ENCODE measurements at regions not wholly inside any gene's neighbourhood (a gene's known extent, or its start where the extent isn't known, plus 50 kb on each side); places are given as distances from the start of the nearest gene placed in this dataset.
"Not testable (repeated sequence)": the region's sequence is repeated elsewhere in the genome, so short reads cannot be mapped to it uniquely, and the experiment has no call there.

GRCh38 chr14:30363219-30363880 lies 195.6 kb upstream of the G2E3 start:
- in situ Hi-C loops (cut with HindIII; ENCODE audit: low pct_unique_long_range_greater_than_20kb, low sequenced_read_pairs): not testable (repeated sequence)
- DNase-seq (ENCODE audit: low read depth): peak; percentile 26

GRCh38 chr14:30369502-30370180 lies 189.3 kb upstream of the G2E3 start:
- in situ Hi-C loops (cut with HindIII; ENCODE audit: low pct_unique_long_range_greater_than_20kb, low sequenced_read_pairs): no loop called here
- DNase-seq (ENCODE audit: low read depth): no peak

GRCh38 chr14:30373053-30373452 lies 185.9 kb upstream of the G2E3 start:
- DNase-seq (ENCODE audit: low read depth): no peak
- in situ Hi-C loops (cut with HindIII; ENCODE audit: low pct_unique_long_range_greater_than_20kb, low sequenced_read_pairs): no loop called here

- in situ Hi-C loops (cut with HindIII; ENCODE audit: low pct_unique_long_range_greater_than_20kb, low sequenced_read_pairs): no loop called here
- no peak for DNase-seq (ENCODE audit: low read depth)
Measured at GRCh38 chr14:30373526-30373925, 185.4 kb upstream of the G2E3 start.

DNA sequence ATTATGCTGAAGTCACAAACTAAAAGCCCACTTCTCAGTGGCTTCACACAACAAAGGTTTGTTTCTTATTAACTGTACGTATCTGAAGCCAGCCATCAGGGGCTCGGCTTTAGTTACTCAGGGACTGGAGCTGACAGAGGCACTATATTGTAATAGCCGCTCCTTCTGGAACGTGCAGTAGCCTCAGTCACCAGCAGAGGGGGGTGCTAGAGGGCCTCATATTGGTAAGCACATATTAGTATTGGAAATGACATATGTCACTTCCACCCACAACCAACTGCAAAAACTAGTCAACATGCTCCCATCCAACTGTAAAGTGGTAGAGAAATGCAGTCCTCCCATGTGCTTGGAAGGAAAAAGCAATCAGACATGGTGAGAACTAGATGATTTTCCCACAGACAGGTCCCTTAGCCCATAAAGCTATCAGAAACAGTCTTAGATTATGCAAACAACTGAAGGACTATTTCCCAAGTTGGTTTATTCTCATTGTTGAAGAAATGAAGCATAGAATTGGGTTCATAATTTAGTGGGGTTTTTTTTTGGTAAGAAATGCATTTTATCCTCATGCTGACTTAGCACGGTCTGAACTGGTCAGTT lies 183.6 kb upstream of the G2E3 start:
- in situ Hi-C loops (cut with HindIII; ENCODE audit: low pct_unique_long_range_greater_than_20kb, low sequenced_read_pairs): no loop called here
- DNase-seq (ENCODE audit: low read depth): peak; percentile 2

GRCh38 chr14:30381861-30382480 lies 177.0 kb upstream of the G2E3 start:
- in situ Hi-C loops (cut with HindIII; ENCODE audit: low pct_unique_long_range_greater_than_20kb, low sequenced_read_pairs): no loop called here
- no peak for DNase-seq (ENCODE audit: low read depth)

DNA sequence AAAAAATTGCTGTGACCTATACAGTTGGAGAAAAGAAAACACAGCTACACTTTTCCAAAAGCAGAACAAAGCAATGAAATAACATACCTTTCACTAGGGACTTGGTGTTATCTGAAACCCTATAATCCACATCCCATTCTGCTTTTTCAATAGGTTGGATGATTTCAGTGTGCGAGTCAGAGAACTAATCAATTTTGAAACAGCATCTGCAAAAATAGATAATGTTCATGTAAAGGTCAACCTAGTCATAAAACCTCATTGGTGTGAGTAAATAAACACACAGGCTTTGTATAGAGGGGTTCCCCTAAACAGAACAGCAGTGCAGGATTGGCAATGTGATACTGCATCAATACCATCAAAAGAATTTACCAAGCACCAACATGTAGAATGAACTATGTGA lies 173.0 kb upstream of the G2E3 start:
- in situ Hi-C loops (cut with HindIII; ENCODE audit: low pct_unique_long_range_greater_than_20kb, low sequenced_read_pairs): no loop called here
- DNase-seq (ENCODE audit: low read depth): no peak

DNA sequence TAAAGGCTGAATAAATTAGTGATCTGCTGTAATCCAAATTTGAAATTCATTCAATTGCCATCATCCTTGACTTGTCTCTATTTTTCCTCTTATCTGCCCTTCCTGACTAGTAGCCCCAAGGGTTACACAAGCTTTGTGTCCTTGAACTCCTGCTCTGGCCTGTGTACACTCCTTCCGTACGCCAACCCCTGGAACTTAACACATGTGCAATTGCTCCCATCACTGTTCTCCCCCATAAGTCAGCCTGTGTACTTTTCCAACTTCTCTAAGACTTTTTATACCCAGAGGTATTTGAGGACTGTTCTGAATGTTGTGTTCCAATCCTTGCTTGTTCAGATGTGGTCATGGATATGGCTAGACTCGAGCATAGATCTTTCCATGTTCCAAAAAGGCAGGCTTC lies 171.1 kb upstream of the G2E3 start:
- DNase-seq (ENCODE audit: low read depth): no peak
- in situ Hi-C loops (cut with HindIII; ENCODE audit: low pct_unique_long_range_greater_than_20kb, low sequenced_read_pairs): no loop called here

GRCh38 chr14:30389134-30389876 lies 169.7 kb upstream of the G2E3 start:
- DNase-seq (ENCODE audit: low read depth): no peak
- in situ Hi-C loops (cut with HindIII; ENCODE audit: low pct_unique_long_range_greater_than_20kb, low sequenced_read_pairs): no loop called here

- no peak for DNase-seq (ENCODE audit: low read depth)
- in situ Hi-C loops (cut with HindIII; ENCODE audit: low pct_unique_long_range_greater_than_20kb, low sequenced_read_pairs): no loop called here
Measured at GRCh38 chr14:30389877-30390385, 169.0 kb upstream of the G2E3 start.

DNA sequence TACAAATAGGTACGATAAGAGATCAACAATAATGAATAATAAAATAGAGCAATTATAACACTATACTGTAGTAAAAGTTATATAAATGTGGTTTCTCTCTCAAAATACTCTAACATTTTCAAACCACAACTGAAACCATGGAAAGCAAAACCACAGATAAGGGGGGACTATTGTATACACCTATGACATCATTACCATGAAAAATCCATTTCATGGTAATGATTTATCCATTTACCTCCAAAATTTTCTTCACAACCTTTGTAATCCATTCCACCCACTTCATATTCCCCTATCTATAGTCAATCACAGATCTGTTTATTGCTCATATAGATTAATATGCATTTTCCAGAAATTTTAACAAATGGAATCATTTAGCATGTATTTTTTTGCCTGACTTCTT lies 163.9 kb upstream of the G2E3 start:
- no peak for DNase-seq (ENCODE audit: low read depth)
- in situ Hi-C loops (cut with HindIII; ENCODE audit: low pct_unique_long_range_greater_than_20kb, low sequenced_read_pairs): no loop called here

DNA sequence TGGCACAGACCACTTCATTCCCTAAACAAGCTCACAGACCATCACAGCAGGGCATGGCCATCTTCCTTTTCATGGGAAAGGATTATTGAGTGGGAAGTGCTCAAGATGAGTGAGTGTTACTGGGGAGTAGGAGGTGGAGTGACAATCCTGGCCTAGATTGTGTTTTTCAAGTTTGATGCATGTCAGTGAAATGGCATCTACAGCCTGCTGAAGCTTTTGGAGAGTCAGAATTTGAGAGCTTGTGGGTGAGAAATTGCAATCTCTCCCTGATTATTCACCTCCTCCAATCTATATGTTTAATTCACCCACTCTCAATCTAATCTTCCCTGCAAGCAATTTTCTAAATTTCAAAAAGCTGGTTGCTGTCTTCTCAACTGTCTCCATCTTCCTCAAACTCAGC lies 156.1 kb upstream of the G2E3 start:
- in situ Hi-C loops (cut with HindIII; ENCODE audit: low pct_unique_long_range_greater_than_20kb, low sequenced_read_pairs): no loop called here
- no peak for DNase-seq (ENCODE audit: low read depth)

DNA sequence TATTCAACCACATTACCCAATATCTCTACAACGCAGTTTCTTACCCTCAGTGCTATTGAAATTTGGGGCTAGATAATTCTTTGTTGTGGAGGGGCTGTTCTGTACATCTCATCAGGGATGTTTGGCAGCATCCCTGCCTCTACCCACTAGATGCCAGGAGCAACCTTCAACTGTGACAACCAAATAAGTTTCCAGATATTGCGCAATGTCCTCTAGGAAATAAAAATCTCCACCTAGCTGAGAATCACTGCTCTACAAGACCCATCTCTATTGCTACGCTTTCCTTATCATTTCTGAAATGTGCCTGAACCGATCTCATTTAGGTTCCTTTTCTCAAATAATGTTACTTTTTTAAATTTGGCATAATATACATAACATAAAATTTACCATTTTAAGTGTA lies 155.2 kb upstream of the G2E3 start:
- DNase-seq (ENCODE audit: low read depth): no peak
- in situ Hi-C loops (cut with HindIII; ENCODE audit: low pct_unique_long_range_greater_than_20kb, low sequenced_read_pairs): no loop called here

GRCh38 chr14:30409508-30410015 lies 149.4 kb upstream of the G2E3 start:
- DNase-seq (ENCODE audit: low read depth); in situ Hi-C loops (cut with HindIII; ENCODE audit: low pct_unique_long_range_greater_than_20kb, low sequenced_read_pairs): not testable (repeated sequence)

- DNase-seq (ENCODE audit: low read depth): no peak
- in situ Hi-C loops (cut with HindIII; ENCODE audit: low pct_unique_long_range_greater_than_20kb, low sequenced_read_pairs): no loop called here
Measured at GRCh38 chr14:30410986-30411385, 148.0 kb upstream of the G2E3 start.

DNA sequence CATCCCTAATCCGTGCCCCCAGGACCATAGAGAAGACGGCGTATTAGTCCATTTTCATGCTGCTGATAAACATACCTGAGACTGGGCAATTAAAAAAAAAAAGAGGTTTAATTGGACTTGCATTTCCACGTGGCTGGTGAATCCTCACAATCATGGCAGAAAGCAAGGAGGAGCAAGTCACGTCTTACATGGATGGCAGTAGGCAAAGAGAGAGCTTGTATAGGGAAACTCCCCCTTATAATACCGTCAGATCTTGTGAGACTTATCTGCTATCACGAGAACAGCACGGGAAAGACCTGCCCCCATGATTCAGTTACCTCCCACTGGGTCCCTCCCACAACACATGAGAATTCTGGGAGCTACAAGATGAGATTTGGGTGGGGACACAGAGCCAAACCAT lies 145.8 kb upstream of the G2E3 start:
- in situ Hi-C loops (cut with HindIII; ENCODE audit: low pct_unique_long_range_greater_than_20kb, low sequenced_read_pairs); DNase-seq (ENCODE audit: low read depth): not testable (repeated sequence)

DNA sequence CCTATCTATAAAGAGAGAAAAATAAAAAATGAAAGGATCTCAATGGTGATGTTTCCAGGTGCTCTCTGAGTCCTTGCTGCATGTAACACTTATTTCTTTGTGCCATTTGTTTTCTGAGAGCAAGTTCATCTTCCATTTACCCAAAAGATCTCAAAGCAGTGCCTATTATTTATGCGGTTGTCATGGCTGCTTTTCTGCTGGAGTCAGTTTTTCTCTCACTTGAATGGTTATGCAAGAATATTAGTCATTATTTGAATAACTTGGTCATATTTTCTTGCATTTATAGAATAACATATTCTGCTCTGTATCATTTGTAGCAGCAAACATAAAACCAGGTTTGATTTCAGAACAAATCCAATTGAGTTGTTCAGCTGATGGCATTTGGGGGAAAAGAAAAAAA lies 141.8 kb upstream of the G2E3 start:
- in situ Hi-C loops (cut with HindIII; ENCODE audit: low pct_unique_long_range_greater_than_20kb, low sequenced_read_pairs): no loop called here
- no peak for DNase-seq (ENCODE audit: low read depth)

DNA sequence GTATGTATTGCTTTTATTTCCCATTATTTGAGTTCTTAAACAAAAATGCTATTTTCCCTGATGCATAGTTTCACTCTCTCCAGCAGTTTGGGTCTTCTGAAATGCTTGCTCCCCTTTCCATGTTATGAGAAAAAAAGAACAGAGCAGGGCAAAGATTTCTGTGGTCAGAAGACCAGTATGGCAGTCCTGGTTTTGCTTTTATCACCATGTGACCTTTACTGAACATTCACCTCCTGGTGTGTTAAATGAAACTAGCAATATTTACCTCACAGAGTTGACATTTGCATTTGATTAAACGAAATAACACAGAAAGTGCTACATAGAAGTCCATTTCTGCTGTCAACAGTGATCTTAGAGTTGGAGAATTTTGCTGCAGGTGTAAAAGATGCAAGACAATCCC lies 141.0 kb upstream of the G2E3 start:
- in situ Hi-C loops (cut with HindIII; ENCODE audit: low pct_unique_long_range_greater_than_20kb, low sequenced_read_pairs): no loop called here
- no peak for DNase-seq (ENCODE audit: low read depth)

Data from Caki2 (cell line).